GM12891 (cell line): ENCODE measurements at regions not wholly inside any gene's neighbourhood (a gene's known extent, or its start where the extent isn't known, plus 50 kb on each side); places are given as distances from the start of the nearest gene placed in this dataset.
A peak's percentile ranks its signal among the peaks of the same experiment; 100 is the strongest.

ENCODE experiments used
- DNase-seq: peaks from one replicate; pipeline ENCODE4 v3.0.0; 2011; ENCODE audit warnings: low spot score; ENCODE audit not compliant: insufficient read length
- FAIRE-seq: peaks from 2 replicates; lab custom pipeline; 2011; peaks lifted over from hg19 to GRCh38; lab: Jason Lieb, UNC
- PAX5 ChIP-seq: IDR thresholded peaks from 2 replicates; pipeline ENCODE4 v1.6.1; 2011; ENCODE audit warnings: low read length, moderate library complexity, mild to moderate bottlenecking; ENCODE audit not compliant: insufficient read depth, severe bottlenecking
- POLR2A ChIP-seq: IDR thresholded peaks from 2 replicates; pipeline ENCODE4 v1.6.1; 2011; ENCODE audit warnings: low read depth, low read length, control low read depth
- POLR2AphosphoS5 ChIP-seq: IDR thresholded peaks from 2 replicates; pipeline ENCODE4 v1.6.1; 2011; ENCODE audit warnings: low read depth, low read length, control low read depth
- POU2F2 ChIP-seq: IDR thresholded peaks from 2 replicates; pipeline ENCODE4 v1.6.1; 2011; ENCODE audit warnings: low read depth, mild to moderate bottlenecking, control low read depth, low read length, moderate library complexity
- SPI1 ChIP-seq: IDR thresholded peaks from 2 replicates; pipeline ENCODE4 v1.6.1; 2011; ENCODE audit warnings: low read depth, low read length, control low read depth
- TAF1 ChIP-seq: IDR thresholded peaks from 2 replicates; pipeline ENCODE4 v1.6.1; 2011; ENCODE audit warnings: low read depth, low read length, control low read depth

DNA sequence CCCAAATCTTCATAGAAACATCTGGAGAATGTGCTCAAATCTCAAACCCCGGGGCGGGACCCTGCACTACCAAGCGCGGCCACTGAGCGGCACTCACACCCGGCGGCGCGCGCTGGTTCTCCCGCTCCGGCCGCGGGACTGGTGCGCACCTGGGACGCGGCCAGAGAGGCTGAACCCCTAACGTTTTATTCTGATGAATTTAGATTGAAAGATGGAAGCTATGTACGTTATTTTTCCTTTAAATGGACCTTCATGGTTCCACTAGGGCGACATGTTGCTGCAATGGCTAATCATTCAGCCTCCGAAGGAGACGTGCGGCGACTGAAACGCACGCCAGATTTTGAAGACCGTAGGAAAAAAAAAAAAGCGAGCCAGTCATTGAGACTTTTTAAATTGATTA is 107.0 kb upstream of the INSIG1 start:
- no peak for TF ChIP-seq POLR2AphosphoS5
- TF ChIP-seq POU2F2: no peak
- no peak for TF ChIP-seq SPI1
- TF ChIP-seq PAX5: no peak
- TF ChIP-seq TAF1: no peak
- TF ChIP-seq POLR2A: no peak
- FAIRE-seq: no peak
- DNase-seq: peak; percentile 70

DNA sequence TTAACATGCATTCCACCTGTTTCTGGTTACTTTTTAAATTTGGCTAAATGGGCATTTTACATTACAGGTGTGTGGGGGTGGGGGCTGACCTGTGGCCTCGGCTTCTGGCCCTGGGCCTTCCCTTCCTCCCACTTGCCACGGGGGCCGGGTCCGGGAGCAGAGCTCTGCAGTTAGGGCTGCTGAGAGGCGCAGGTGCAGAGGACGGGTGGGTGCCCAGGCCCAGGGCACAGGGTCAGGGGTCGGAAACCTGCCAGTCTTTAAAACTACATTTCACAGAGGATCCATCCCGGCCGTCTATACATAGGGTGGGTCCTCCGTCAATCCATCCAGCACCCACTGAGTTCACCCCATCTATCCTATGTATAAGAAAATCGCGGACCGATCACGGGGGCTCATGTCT is 106.5 kb upstream of the INSIG1 start:
- TF ChIP-seq TAF1 (no peak), POLR2A (no peak), POLR2AphosphoS5 (no peak), PAX5 (no peak), SPI1 (no peak)
- DNase-seq: no peak
- FAIRE-seq: peak; percentile 16

DNA sequence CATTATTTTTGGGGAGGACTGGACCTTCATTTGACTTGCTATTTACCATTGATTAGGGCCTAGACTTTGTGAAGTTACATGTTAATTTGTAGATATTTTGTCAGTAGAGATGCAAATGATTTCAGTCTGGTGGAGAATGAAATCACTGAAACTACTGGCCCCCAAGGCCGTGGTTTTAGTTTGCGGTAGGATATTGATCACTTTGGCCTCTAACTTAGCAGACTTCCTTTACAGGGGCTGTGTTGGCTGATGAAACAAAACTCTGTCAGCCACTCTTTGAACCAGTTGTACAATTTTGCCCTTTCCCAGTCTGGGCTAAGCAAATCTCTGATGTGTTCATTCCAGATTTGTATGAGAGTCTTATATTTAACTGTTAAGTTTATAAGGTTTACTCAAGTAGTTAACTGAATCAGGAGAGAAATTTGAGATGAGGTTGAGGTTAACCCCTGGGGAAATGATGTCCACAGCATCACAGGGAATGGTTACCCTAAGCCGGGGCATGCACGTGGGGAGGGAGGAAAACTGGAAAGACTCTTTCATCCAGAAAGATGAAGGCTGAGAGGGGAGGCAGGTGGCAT is 105.7 kb upstream of the INSIG1 start:
- no peak for TF ChIP-seq PAX5
- 0 out of 2 replicates have a peak, but pooled peaks have one; percentile 15 for TF ChIP-seq TAF1
- FAIRE-seq (no peak), DNase-seq (no peak)

DNA sequence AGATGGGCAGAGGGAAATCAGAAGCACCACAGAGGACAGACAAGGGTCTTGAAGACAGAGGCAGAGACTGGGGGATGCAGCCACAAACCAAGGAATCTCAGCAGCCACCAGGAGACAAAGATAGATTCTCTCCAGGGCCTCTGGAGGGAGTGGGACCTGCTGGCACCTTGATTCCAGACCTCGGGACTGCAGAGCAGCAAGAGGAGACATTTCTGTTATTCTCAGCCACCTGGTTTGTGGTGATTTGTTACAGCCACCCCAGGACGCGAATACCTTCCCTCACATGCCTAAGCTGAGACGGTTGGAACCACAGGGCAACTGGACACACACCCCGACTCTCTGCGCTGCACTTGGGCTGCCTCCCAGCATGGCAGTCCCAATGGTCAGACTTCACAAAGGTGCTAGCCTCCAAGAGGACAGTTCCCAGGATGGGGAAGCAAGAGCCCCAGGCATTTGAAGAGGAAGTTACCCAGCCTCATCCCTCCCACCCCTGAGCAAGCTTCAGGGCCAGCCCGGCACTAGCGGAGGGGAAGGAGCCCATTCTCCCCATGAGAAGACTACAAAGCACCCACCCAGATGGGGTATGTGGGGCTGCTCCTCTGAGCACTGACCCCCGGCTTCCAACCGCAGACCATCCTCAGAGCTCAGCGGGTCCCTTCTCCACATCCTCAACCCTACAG is 104.6 kb upstream of the INSIG1 start:
- FAIRE-seq (no peak), DNase-seq (no peak)
- TF ChIP-seq POLR2AphosphoS5 (no peak), TAF1 (no peak), PAX5 (no peak), POLR2A (no peak), POU2F2 (no peak), SPI1 (no peak)

DNA sequence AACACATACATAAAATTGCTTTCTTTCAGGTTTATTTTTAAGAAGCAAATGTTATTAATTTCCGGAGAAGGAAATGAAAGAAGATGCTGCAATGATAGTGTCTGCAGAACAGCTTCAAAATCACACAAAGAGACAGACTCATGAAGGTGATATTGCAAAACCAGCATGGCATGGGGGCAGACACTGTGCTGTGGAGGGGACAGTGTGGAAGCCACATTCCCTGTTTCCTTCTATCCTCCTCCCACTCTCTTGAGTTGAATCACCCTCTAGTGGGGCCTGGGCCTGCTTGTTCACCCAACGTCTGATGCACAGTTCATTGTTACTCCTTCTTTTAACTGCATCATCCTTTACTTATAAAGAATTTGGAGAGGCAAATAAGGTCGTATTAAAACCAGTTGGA is 104.0 kb upstream of the INSIG1 start:
- no peak for DNase-seq
- TF ChIP-seq TAF1: no peak
- no peak for TF ChIP-seq POU2F2
- FAIRE-seq: no peak

DNA sequence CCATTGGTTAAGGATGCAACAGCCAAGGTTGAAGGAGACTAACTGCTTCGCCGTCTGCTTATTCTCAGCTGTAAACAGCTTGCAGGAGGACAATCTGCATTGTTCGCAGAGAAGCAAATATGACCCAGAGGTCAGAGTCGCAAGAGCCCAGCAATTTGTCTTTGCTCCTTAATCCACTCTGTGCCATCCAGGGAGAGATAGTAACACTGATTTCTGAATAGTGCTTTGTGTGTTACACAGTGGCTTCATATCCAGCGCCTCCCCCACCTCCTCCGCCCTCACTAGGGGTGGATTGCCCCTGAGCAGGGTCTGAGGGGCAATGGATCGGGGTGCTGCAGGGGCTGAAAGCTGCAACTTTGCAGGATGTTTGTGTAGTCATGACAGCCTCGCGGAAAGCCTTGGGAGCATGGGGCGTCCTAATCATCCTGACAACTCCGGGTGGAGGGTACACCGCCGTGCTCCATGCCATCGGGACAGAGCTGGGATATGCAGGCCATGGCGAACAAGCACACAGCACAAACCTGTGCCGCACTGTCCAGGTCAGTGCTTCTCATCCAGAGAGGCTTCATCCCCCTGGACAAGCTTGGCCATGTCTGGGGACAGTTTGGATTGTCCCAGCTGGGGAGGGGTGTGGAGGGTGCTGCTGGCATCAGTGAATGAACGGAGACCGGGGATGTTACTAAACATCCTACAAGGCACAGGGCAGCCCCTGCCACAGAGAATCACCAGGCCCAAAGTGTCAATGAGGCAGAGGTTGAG is 103.1 kb upstream of the INSIG1 start:
- DNase-seq: no peak
- TF ChIP-seq SPI1 (no peak), POLR2A (no peak), PAX5 (no peak), POLR2AphosphoS5 (no peak), POU2F2 (no peak), TAF1 (no peak)
- FAIRE-seq: no peak

DNA sequence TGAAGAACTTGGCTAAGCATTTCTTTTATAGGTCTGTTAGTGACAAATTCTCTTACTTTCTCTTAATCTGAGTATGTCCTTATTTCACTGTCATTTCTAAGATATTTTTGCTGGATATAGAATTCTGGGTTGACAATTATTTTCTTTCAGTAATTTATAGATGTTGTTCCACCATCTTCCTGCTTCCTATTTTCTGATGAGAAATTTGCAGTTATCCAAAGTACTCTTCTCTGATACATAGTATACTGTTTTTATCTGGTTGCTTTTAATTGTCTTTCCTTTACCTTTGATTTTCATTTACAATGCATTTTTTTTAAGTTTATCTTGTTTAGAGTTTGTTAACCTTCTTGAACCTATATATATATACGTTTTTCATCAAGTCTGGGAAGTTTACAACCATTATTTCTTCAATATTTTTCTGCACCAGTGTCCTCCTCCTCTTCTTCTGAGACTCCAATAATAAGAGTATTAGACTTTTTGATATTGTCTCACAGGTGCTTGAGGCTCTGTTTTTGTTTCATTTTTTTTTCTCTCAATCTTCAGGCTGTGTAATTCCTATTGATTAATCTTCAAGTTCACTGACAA is 101.6 kb upstream of the INSIG1 start:
- FAIRE-seq: no peak
- no peak for DNase-seq
- TF ChIP-seq POU2F2 (no peak), POLR2AphosphoS5 (no peak), PAX5 (no peak), TAF1 (no peak), POLR2A (no peak), SPI1 (no peak)

DNA sequence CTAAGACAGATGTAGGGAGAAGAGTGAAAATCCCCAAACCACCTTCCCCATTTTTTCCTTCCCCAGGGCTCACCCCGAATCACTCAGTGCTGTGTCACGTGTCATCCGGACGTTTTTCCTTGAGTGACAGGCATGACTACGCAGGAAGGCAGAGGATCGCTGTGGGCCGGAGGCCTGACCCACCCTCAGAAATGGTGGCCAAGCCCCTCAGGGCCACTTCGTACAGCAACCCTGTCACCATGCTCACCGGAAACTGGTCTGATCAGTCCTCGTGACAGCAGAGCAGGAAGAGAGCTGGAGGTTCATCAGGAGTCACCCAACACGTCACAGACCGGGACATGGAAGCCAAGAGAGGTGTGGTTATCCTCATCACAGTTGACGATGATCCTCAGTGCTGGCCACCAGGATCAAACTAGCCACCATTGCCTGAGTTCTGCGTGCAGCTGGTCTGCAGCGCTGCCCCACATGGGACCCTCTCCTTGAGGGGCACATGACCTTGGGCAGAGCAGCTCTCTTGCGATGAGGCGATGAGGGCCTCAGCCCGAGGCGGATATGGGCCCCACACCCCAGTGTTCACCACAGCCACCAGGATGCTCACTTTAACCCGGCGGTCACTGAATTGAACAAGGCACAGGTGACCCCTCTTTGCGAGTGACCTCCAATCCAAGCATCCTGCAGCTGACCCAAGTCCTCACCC is 99.3 kb upstream of the INSIG1 start:
- DNase-seq: no peak
- no peak for FAIRE-seq
- TF ChIP-seq POLR2A: no peak
- TF ChIP-seq TAF1: no peak
- no peak for TF ChIP-seq PAX5
- TF ChIP-seq SPI1: no peak
- no peak for TF ChIP-seq POLR2AphosphoS5
- TF ChIP-seq POU2F2: no peak

DNA sequence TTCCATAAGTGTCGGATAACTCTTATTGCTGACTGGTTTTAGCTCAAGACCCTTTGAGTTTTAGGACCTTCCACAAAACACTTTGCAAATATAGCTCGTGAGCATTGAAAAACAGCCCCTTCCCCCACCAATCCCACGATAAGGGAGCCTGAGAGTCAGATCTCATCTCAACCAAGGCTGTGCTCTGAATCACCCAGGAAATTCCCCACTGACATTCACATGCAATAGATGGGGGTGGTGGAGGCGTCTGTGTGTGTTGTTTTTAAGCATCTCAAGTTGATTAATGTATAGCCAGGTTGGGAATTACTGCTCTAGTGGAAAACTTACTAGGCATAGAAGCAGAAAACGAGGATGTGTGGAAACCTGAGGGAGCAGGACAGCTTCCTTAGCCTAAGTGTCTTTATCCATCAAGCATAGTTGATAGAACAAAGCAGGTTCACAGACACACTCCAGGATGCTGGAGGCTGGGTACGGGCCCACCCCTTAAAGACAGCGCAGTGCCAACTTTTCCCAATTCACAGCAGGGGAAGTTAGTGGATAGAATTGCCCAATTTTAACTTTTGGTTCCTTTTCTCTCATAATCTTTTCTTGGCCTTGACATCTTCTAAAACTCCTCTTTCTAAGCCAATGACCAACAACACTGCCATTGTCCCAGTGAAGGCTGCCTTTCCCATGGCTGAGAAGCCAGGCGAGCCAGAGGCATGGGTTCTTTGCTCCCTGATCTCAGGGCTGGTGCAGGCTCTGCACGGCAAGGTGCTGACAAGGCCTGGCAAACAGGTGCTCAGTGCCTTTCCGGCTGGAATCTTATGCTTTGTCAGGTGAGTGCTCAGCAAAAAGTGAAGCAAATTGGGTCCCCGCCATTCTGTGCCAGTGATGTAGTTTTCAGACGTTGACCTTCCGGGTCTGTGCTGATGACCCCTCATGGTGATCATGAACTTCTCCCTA is 98.5 kb upstream of the INSIG1 start:
- DNase-seq (no peak), FAIRE-seq (peak; percentile 16)
- TF ChIP-seq SPI1 (no peak), TAF1 (peak; percentile 23; the same call in 1 of the 2 replicates), POLR2A (no peak), PAX5 (no peak), POU2F2 (peak; percentile 66; the same call in 1 of the 2 replicates), POLR2AphosphoS5 (no peak)
